ENCODE measurements at regions not wholly inside any gene's neighbourhood (a gene's known extent, or its start where the extent isn't known, plus 50 kb on each side); places are given as distances from the start of the nearest gene placed in this dataset.

GRCh38 chr2:41377837-41378236 is 670.0 kb upstream of the PKDCC start:
- no peaks in the 10 kb centered on the region for H3K27me3 ChIP-seq
- TF ChIP-seq POLR2A (IDR thresholded peaks at IDR 0.05) (no peak), CTCF (IDR thresholded peaks at IDR 0.05) (no peak)
- H3K27ac ChIP-seq: no peak overlapping the region
- WGBS, 2 donors: 93 to 94% methylated on average over 4 of the region's 4 CpGs
- H3K4me1 ChIP-seq: peaks cover 17 to 44% of the 10 kb centered on the region in 2 donors
- DNase-seq: no peak
- H3K4me3 ChIP-seq (replicated peaks in 1 of 3): no peak overlapping the region
- no peaks in the 10 kb centered on the region for H3K9me3 ChIP-seq
- no peaks in the 10 kb centered on the region for H3K36me3 ChIP-seq
- intact Hi-C loops (cut with DNase I): no loop called here

DNA sequence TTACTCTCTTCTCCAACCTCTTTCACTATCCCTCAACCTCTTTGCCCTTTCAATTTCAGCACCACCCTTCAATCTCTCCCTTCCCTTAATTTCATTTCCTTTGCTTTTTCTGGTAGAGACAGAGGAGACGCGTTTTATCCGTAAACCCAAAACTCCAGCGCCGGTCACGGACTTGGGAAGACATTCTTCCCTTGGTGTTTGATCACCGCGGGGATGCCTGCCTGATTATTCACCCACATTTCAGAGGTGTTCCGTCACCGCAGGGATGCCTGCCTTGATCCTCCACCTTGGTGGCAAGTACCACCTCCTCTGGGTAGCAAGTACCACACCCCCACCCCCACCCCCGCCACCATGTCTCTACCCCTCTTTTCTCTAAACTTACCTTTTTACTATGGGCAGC is 669.4 kb upstream of the PKDCC start:
- H3K27me3 ChIP-seq: no peaks in the 10 kb centered on the region
- DNase-seq: no peak
- 95 to 97% methylated on average over 11 of the region's 11 CpGs for WGBS, 2 donors
- no peaks in the 10 kb centered on the region for H3K36me3 ChIP-seq
- intact Hi-C loops (cut with DNase I): no loop called here
- H3K9me3 ChIP-seq: no peaks in the 10 kb centered on the region
- no peak overlapping the region for H3K4me3 ChIP-seq (replicated peaks in 1 of 3)
- H3K27ac ChIP-seq: no peak overlapping the region
- H3K4me1 ChIP-seq: peaks cover 17 to 44% of the 10 kb centered on the region in 2 donors
- TF ChIP-seq POLR2A (IDR thresholded peaks at IDR 0.05) (no peak), CTCF (IDR thresholded peaks at IDR 0.05) (no peak)

DNA sequence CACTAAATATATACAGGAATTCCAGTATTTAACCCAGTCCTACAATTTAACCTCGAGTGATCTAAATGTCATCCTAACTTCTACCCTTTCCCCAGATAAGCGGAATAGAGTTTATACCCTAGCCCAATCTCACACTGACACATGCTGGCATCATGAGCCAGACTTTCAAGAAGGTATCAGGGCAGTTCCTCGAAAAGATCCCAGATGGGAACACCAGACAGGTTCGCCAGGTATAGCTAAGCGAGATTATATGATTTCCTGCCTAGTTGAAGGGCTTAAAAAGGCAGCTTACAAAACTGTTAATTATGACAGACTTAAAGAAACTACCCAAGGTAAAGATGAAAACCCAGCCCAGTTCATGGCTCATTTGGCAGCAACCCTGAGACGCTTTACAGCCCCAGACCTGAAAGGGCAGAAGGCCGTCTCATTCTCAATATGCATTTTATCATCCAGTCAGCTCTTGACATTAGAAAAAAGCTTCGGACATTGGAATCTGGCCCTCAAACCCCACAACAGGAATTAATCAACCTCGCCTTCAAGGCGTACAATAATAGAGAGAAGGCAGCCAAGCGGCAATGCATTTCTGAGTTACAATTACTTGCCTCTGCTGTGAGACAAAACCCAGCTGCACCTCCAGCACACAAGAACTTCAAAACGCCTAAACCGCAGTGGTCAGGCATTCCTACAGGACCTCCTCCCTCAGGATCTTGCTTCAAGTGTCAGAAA is 668.2 kb upstream of the PKDCC start:
- DNase-seq: no peak
- no peak for TF ChIP-seq POLR2A (IDR thresholded peaks at IDR 0.05)
- Histone ChIP-seq H3K27me3 (no peaks in the 10 kb centered on the region), H3K4me3 (replicated peaks in 1 of 3) (no peak overlapping the region), H3K36me3 (no peaks in the 10 kb centered on the region), H3K27ac (no peak overlapping the region), H3K9me3 (no peaks in the 10 kb centered on the region), H3K4me1 (peaks cover 17 to 44% of the 10 kb centered on the region in 2 donors)
- 54 to 56% methylated on average over 13 of the region's 13 CpGs for WGBS, 2 donors
- intact Hi-C loops (cut with DNase I): no loop called here

GRCh38 chr2:41381701-41382100 is 666.1 kb upstream of the PKDCC start:
- 43 to 51% methylated on average over 3 of the region's 3 CpGs for WGBS, 2 donors
- Histone ChIP-seq H3K36me3 (no peaks in the 10 kb centered on the region), H3K9me3 (no peaks in the 10 kb centered on the region), H3K27ac (no peak overlapping the region), H3K27me3 (no peaks in the 10 kb centered on the region), H3K4me3 (replicated peaks in 1 of 3) (no peak overlapping the region), H3K4me1 (peaks cover 6 to 31% of the 10 kb centered on the region in 2 donors)
- intact Hi-C loops (cut with DNase I): no loop called here
- DNase-seq: peak; percentile 34 to 39
- no peak for TF ChIP-seq POLR2A (IDR thresholded peaks at IDR 0.05)
- TF ChIP-seq CTCF (IDR thresholded peaks at IDR 0.05): no peak

DNA sequence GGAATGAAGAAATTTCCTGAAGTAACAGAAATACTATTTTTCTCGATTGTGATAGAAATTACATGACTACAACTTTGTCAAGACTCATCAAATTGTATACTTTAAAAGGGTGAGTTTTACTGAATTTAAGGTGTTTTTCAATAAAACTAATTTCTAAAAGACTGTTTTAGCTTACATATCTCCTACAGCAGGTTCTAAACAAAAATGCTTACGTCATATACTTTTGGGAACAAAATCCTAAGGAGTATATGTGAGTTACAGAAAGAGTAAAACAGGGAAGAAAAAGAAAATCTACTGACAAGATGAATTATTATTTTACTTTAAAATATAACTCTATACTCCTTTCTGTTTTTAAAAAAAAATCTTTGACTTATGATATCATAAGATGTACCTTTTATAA is 660.3 kb upstream of the PKDCC start:
- Histone ChIP-seq H3K9me3 (no peaks in the 10 kb centered on the region), H3K4me3 (replicated peaks in 1 of 3) (no peak overlapping the region), H3K36me3 (no peaks in the 10 kb centered on the region), H3K27ac (no peak overlapping the region), H3K27me3 (no peaks in the 10 kb centered on the region), H3K4me1 (peaks cover 0 to 3% of the 10 kb centered on the region in 2 donors)
- no peak for DNase-seq
- intact Hi-C loops (cut with DNase I): no loop called here
- TF ChIP-seq POLR2A (IDR thresholded peaks at IDR 0.05): no peak
- 87 to 92% methylated on average over 2 of the region's 2 CpGs for WGBS, 2 donors

GRCh38 chr2:41393621-41394020 is 654.2 kb upstream of the PKDCC start:
- Histone ChIP-seq H3K9me3 (no peaks in the 10 kb centered on the region), H3K4me1 (no peaks in the 10 kb centered on the region), H3K27ac (no peak overlapping the region), H3K36me3 (no peaks in the 10 kb centered on the region), H3K4me3 (replicated peaks in 1 of 3) (no peak overlapping the region), H3K27me3 (no peaks in the 10 kb centered on the region)
- 97 to 100% methylated on average over 1 of the region's 1 CpG for WGBS, 2 donors
- intact Hi-C loops (cut with DNase I): no loop called here
- no peak for DNase-seq
- no peak for TF ChIP-seq POLR2A (IDR thresholded peaks at IDR 0.05)
- no peak for TF ChIP-seq CTCF (IDR thresholded peaks at IDR 0.05)

Measured in thyroid gland (tissue), 4 donors.